Stimulated activated CD8-positive, alpha-beta memory T cell treated with anti-CD3 and anti-CD28 coated beads, Interleukin-12 subunit alpha, Interleukin-12 subunit beta, amount 100 ng/mL, for 24 hours (primary cell): ENCODE measurements at regions not wholly inside any gene's neighbourhood (a gene's known extent, or its start where the extent isn't known, plus 50 kb on each side); places are given as distances from the start of the nearest gene placed in this dataset.

Source experiments
- DNase-seq: peaks from one replicate; pipeline ENCODE4 v3.0.0-alpha.2; 2020; ENCODE audit errors: extremely low read depth

DNA sequence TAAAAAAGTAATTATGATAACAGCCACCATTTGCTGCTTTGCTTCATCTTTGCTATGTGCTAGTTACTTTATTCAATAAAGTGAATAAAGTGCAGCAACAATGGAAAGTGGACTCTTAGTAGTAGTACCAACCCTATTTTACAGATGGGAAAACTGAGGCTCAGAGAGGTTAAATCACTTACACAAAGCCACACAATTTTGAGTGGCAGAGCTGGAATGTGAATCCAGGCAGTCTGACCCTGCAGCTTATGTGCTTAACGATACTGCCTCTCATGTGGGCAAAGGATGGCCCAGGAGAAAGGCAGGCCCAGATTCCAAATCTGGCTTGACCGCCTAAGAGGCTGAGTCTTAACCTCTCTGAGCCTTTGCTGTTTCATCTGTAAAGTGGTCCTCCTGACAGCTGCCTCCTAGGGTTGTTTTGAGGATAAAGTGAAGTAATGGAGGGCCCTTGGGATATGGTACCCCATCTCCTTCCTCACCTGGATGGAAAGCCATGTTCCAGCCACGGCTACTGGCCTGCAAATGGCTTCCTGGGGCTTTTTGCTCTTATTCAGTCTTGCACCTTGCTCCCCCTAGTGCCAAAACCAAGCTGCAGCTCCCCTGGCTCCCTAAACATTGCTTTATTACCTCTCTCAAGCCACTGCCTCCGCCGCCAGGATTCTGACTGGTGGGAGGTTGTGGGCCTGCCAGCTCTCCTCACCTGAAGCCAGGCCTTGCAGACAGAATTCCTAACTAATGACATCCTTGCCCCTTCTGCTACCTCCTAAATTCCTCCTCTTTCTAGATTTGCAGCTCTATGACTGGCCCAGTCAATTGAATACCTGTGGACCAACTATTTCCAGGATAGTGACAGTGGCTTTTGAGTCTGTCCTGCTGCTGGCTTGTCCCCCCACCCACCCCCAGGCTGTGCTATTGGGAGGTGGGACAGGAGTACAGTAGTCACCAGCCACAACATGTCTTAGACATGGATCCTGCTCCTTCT, 283.3 kb upstream of the PWP1 start:
- DNase-seq: peak; percentile 16

- no peak for DNase-seq
Observed at GRCh38 chr12:107404981-107405380, 280.6 kb upstream of the PWP1 start.

DNA sequence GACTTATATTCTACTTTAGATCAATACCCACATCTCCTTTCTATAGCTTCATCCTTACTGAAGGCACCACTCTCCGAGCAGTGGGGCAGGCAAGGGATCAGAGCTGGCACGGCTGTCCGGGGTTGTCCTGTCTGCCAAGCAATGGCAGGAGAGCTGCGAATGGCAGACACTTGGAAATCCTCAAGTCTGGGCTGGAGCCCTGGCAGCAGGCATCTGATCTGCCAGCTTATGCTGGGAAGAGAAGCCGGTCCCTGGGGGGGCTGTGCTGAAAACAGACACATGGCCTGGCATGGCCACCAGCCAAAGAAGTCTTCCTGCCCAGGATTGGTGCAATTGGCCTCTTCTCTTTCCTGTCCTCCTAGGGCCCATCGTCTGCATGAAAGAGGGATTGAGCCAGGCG, 280.2 kb upstream of the PWP1 start:
- no peak for DNase-seq

- no peak for DNase-seq
Observed at GRCh38 chr12:107406932-107407331, 278.7 kb upstream of the PWP1 start.

GRCh38 chr12:107411792-107412535, 273.6 kb upstream of the PWP1 start:
- DNase-seq: no peak

GRCh38 chr12:107415071-107415470, 270.5 kb upstream of the PWP1 start:
- no peak for DNase-seq

- DNase-seq: no peak
Observed at GRCh38 chr12:107415834-107416233, 269.8 kb upstream of the PWP1 start.

GRCh38 chr12:107417004-107417403, 268.6 kb upstream of the PWP1 start:
- no peak for DNase-seq

GRCh38 chr12:107418981-107419380, 266.6 kb upstream of the PWP1 start:
- DNase-seq: no peak

DNA sequence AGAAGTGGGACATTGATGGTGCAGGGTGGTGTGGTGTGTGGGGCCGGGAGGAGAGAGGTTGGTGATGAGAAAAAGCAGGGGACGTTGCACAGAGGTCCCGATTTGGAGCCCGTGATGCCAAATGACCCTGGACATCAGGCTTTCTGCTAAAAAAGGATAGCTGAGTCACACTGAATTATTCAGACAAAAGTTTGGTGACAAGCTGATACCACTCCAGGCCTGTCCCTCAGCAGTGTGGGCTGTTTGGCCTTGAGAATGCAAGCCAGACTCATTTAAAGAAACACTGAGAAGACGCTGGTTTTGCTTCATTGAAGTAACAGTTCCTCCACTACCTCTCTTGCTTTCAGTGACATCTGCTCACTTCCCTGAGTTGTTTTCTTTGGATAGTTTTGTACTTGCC, 262.1 kb upstream of the PWP1 start:
- DNase-seq: no peak

DNA sequence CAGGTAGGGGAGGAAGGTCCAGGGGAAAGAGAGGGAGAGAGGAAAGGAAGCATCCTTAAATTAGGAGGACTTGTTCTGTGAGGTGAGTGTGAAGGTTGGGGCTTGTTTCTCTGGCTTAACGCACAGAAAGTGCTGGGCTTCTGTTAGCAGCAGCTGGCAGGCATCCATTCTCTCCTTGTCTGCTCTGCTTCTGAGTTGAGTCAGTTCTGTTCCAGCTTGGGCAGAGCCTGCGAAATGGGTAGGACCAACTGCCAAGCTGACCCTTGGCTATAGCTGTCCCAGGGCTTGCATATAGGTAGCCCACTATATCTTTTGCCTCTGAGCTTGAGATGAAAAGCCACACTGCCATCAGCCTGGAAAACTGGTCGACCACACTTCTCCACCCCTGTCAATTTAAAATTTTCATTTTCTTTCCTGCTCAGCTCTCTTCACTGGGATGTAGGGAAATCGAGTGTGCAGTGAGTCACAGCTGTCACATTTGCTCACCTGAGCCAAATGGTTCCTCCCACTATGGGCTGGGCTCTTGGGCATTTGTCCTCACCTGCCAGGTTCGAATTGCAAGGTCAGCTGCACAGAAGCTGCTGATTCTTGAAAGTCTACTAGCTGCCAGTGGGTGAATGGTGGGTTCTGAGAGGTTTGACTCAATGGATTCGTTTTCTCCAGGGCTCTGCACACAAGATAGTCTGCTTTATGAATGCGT, 256.4 kb upstream of the PWP1 start:
- DNase-seq: no peak

GRCh38 chr12:107431942-107432341, 253.7 kb upstream of the PWP1 start:
- DNase-seq: no peak

DNA sequence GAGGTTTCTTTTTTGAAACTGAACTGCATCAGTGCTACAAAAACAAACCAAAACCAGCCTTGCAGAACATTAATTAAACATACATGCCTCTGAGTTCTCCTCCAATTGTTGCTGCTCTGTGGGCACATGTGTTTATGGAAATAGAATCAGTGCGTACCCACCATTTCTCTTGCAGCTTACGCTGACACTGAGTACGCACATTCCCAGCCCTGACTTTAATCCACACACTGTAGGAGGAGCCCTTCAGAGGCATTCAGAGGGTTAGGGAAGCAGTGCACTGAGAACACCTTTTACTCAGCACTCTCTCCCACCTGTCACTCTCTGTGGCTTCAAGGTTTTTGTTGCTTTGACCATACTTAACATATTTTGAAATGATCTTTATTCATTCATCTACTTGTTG, 250.5 kb upstream of the PWP1 start:
- no peak for DNase-seq

DNA sequence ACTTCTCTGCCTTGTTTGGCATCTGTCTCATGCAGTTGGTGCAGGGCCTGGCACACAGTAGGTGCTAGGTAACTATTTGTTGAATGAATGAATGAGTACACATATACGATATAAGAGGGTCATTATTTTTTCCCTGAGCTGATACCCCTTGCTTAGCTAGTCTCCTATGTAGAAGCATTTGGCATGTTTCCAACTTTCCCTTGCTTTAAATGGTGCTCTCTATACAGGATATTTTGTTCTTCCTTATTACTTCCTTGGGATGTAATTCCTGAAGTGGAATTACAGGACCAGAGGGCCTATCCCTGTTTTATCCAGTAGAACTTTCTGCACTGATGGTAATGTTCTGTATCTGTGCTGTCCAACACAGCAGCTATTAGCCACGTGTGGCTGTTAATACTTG, 250.1 kb upstream of the PWP1 start:
- DNase-seq: no peak

DNA sequence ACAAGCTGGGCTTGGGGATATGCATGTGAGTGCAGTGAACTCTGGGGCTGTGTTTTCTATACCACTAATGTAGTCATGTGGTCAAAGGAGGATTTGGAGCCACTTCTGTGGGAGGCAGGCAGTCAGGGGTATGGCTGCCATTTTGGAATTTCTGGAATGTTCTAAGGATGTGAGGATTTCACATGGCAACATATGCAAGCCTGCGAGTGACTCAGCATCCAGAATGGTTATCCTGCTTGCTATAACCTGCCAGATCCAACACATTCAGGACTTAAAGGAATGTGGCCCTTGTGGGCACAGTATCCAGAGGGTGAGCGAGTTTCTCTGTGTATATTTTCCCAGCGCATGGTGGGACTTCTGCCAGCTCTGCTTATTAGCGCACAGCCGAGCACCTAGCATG, 249.2 kb upstream of the PWP1 start:
- DNase-seq: no peak

- DNase-seq: no peak
Observed at GRCh38 chr12:107436836-107437235, 248.8 kb upstream of the PWP1 start.

DNA sequence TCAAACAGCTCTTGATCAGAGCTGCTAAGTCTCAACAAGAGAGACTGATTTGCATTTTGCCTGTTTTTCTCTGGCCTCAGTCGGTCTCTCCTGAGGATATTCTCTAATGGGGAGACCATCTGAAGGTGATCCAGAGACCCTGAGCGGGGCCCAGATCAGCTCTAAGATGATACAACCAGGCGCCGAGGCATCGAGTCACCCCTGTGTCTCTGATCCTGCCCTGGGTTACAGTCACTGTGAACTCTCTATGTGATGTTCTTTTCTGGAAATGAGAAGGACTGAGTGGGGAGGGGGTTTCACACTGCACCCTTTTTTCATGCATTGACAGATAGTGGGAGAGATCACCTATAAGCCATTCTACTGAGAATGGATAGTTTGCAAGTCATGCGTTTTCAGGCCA, 247.6 kb upstream of the PWP1 start:
- DNase-seq: no peak

DNA sequence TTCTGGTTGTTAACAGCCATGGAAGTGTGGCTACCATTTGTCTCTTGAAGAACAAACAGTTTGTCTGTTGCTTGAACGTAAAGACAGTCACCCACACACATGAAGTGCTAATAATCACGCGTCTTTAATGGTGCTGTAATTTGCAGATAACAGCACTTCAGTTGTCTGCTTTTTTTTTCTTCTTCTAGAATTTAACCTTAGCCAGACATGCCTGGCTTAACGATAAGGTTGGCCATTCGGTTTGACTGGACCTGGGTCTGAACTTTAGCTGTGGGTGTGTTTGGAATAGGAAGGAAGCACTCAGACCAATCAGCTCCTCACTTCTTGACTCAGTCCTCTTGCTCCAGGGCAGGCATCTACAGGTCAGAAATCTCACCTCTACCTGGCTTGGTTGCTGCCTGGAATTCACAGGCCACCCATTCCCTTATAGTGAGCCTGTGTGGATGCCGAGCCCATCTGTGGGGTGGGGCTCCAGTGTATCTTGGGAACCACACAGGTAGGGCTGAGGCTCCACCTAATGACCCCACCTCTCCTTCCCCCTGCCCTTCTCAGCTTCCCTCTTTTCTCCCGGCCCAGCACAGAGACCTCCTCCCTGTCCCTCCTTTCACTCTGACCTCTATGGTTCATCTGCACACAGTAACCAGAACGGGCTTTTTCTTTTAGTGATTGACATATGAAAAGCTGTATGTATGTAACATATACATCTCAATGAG, 246.4 kb upstream of the PWP1 start:
- no peak for DNase-seq

DNA sequence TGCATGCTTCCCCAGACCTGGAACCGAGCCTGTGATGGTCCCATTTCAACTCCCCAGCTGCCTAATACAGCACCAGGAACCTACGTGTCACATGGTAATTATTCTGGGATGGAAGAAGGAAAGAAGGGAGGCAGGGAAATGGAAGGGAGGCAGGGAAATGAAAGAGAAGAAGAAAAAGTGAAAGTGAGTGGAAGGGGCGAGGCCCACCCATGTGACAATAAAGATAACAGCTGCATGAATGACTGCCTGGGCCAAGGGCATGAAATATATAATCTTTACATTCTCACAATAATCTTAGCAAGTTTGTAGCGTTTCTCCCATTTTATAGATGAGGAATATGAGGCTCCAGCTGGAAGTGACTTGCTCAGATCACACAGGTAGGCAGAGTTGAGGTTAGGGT, 245.0 kb upstream of the PWP1 start:
- DNase-seq: no peak

GRCh38 chr12:107441665-107442300, 243.8 kb upstream of the PWP1 start:
- DNase-seq: no peak

DNA sequence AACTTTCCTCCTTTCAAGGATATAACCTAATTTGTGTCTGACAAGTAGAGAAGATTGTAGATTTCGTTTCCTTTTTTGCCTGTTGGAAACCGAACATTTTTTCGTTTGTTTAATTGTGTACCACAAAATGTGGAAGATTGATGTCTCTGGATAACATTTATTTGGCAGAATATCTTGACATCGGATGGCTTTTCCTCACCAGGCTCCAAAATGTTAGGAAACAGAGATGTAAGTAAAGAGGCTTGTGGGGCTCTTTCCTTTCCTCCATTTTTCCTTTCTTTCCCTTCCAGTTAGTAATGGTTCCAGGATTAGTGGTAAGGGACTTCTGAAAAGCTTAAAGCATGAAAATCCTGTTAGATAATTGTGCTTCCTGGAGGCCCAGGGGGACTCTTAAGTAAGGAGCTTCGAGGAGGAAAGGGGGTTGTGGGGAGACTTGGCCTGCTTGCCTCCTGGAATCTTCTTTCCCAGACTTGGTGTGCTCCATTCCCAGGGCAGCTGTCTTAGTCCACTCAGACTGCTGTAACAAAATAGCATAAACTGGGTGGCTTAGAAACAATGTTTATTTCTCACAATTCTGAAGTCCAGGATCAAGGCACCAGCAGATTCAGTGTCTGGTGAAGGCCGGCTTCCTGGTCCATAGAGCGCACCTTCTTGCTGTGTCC, 243.1 kb upstream of the PWP1 start:
- DNase-seq: no peak
